HG02938 (cell line): ENCODE measurements at regions not wholly inside any gene's neighbourhood (a gene's known extent, or its start where the extent isn't known, plus 50 kb on each side); places are given as distances from the start of the nearest gene placed in this dataset.

Experiments
- ATAC-seq: cut with Tn5 transposase; IDR thresholded peaks from one replicate; pipeline ENCODE4 v1.9.1; 2021; ENCODE audit warnings: mild to moderate bottlenecking, moderate library complexity; ENCODE audit not compliant: unreplicated experiment

DNA sequence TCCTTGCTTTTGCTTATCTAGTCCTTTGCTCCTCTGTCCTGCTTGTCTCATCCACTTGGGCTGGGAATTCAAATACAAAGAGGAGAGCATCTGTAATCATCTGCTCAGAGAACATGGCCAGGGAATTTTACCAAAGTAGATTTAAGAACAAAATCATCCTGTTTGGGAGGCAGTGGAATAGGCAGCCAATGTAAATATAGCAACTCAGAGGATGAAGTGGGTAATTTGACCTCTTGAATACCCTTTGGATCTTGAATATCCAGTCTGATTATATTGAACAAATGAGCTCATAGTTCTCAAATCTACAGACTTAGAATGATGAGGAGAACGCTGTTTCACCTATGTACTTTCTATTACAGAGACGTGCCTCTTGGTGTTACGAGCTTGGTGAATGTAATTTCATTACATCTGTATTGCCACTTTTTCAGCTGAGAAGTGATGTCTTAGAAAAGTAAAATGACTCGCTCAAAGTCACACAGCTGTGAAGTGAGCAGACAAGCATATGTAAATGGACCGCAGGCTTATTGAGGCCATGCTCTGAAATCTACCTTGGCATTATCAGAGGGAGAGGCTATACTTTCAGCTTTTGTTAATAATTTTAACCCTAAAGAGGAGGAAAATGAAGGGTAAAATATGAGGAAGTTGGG, 266.3 kb downstream of the MTX2 start:
- ATAC-seq: no peak

- ATAC-seq: no peak
Observed at GRCh38 chr2:176536439-176537133, 267.3 kb downstream of the MTX2 start.

DNA sequence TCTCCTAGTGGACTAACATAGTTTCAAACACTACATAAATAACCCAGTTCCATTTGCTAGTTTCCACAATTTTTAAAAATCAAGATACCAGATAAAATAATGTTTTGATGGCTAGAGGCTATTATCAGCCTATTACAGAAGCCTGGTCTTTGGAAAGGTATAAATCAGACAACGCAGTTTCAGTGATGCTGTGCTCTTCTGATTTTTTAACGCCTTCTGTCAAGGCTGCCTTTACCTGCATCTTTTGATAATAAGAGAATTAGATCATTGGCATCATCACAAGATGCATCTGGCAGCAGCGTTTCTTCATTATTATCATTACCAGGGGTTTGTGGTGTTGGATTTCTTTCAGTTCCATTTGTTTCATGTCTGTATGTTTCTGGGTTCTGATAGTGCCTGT, 268.7 kb downstream of the MTX2 start:
- ATAC-seq: no peak

- no peak for ATAC-seq
Observed at GRCh38 chr2:176540995-176541394, 271.8 kb downstream of the MTX2 start.

DNA sequence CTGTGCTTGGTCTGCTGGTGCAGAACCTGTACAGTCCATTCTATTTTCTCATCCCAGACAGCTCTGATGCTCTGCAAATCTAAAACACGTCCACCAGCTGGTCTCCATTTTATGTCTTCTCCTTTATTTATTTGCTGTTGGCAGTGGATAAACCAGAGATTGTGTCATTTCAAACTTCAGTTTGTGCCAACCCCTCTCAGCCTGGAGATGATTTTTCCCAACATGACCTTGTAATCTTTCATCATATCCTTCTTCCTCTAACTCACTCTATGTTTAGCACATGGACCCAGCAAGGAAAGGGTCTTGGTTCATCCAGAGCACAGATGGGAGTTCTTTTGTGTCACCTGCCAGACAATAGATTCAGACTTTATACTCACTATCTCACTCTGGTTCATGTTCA, 273.2 kb downstream of the MTX2 start:
- no peak for ATAC-seq

DNA sequence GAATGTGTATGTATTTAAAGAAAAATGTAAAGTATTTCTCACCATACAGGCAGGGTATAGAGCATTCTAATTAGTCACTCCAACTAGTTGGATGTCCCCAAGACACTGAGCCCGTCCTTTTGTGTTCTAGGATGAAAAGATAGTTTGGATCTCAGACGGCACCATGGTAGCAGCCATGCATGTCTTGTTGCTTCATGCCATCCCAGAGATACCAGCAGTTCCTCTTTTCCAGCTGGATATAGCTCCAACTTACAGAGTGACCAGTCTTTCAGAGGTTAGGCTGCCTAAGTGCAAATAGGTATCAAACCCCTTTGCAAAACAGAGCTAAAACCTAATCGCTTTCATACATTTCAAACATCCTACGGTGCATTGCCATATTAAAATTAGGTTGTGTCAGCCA, 275.3 kb downstream of the MTX2 start:
- ATAC-seq: no peak

DNA sequence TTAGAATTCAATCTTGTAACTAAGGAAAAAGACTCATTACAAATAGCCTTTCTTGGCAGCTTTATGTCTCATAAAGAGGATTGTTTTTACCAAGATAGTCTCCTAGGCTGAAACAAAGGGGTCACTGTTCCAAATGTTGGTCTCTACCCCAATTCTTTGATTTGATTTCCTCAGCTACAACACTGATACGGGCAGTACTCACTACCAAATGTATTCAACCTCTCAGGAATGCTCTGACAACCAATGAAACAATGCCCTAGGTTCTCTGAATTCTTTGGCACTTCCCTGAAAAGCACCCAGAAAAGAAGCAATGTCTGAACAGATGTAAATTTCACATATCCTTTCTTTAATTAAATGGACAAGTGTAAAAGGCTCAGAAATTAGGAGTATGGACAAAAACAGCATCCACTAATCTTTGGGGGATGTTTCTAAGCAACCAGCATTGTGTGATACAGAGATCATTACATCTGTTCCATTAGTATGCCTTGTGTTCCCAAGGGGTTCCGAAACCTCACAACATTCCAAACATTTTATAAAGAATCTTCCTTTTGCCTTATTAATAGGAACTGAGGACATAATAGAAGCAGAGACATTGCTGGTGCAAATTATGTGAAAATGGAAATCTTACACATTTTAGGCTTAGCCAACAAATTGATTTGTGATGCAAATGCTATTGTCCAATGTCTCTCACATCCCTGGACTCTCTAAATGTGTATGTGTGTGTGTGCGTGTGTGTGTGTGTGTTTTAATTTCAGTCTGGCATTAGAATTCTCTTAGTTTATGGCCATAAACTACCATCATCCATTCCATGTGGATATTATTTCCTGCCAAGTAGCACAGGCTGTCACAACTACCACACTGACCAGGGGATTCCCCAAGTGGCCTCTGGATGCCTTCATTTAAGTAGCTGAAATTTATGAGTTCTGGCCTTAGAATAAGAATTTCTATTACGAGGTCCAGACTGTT, 276.0 kb downstream of the MTX2 start:
- no peak for ATAC-seq

DNA sequence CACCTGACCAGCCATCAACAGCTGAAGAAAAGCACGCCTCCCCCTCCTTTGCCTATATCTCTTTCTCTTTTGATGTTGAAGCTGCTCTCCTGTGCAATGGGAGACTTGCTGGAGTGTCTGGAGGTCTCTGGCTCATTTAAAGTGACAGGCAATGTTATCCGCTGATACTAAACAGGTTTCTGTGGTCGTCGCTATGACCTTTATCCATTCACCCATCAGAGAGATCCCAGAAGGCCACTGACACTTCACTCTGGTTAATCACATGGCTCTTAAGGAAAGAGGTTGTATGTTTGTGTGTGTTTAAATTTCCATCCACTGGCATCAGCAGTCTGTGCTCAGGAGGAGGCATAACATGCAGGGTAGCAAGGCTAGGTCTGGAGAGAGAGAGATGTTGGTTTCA, 277.3 kb downstream of the MTX2 start:
- ATAC-seq: no peak

GRCh38 chr2:176552501-176553135, 283.4 kb downstream of the MTX2 start:
- no peak for ATAC-seq

DNA sequence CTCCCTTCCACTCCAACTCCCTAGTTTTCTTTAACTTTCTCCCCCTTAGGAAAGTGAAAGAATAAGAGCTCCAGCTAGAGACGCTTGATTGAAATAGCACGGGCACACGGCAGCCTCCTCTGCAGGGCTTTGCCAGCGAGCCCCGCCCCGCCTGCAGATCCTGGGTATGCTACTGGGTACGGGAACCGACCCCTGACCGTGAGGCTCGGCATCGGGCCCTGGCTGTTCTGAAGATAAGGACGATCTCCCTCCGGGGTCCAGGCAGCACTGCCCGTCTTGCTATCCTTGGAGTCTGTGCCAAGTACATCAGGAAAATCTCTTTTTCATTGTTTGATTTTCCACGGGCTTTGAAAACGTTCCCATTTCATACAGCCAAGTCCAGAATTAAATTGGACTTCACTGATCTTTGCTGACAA, 284.5 kb downstream of the MTX2 start:
- no peak for ATAC-seq

DNA sequence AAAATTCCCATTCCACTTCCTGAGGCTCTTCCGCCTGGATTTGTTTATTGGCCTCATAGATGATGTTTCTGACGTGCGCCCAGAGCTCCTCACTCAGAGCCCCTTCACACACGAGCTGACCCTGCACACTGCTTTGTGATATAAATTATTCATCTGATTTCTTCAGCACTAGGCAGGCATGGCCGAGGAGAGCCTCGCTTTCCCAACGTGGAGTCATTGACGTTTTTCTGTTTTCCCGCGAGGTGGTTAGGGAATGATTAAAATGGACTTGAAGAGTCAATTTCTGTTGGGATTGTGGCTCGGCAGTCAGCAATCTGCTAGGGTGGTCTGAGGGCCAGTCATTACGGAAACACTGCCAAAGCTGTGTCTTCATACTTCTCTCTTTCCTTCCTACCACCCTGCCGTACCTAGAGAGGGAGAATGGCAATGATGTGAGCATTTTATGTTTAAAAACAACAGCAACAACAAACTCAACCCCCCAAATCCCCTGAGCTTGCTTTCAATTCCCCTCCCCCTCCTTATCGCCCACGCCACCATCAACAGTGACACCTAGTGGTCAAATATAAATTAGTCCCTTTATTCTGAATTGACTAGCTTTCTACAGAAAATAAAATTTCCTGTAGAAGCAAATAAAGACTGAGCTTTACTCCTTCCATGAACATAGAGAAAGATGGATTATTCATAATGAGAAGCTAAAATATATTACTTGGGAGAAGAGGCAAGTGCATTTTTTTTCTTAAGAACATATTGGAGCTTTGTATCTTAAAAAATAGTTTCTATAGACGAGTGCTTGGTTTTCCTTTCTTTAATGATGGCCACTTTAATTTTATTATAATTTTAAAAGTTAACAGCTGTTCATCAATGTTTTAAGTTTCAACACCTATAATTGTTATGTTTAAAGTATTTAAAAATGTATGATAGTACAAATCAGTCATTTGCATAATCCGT, 285.1 kb downstream of the MTX2 start:
- peak; percentile 57 for ATAC-seq

GRCh38 chr2:176555112-176555511, 285.9 kb downstream of the MTX2 start:
- ATAC-seq: no peak

- ATAC-seq: no peak
Observed at GRCh38 chr2:176555781-176556180, 286.5 kb downstream of the MTX2 start.

DNA sequence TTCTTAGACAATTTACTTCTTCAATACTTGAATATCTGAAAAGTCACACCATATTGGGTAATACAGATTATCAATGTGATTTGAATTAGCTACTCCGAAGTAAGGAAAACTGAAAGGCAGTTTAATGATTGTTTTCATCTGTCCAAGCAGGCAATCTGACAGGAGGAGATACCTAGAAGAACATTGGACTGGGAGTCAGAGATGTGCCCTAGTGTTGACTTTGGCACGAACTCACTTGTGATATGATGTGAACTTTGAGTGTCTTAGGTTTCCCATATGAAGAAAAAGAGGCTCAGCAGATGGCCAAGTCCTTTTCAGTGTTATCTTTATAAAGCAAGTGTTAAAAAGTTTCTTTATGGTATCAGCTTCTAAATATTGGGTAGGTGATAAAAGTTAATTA, 287.1 kb downstream of the MTX2 start:
- ATAC-seq: no peak

DNA sequence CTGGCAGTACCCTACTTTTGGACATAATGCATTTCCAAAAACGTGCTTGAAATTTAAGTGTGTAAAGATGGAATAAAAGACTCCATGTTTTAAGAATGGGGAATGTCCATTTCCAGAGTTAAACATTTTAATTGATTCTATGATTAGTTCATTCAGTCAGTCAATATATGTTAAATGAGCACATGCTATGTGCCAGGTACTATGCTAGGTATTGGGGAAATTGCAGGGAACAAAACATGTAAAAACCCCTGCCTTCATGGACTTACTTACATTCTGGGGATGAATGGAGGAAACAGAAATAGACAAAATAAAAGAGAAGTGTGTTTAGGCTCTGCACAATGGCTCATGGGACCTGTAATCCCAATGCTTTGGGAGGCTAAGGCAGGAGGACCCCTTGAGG, 288.6 kb downstream of the MTX2 start:
- no peak for ATAC-seq

DNA sequence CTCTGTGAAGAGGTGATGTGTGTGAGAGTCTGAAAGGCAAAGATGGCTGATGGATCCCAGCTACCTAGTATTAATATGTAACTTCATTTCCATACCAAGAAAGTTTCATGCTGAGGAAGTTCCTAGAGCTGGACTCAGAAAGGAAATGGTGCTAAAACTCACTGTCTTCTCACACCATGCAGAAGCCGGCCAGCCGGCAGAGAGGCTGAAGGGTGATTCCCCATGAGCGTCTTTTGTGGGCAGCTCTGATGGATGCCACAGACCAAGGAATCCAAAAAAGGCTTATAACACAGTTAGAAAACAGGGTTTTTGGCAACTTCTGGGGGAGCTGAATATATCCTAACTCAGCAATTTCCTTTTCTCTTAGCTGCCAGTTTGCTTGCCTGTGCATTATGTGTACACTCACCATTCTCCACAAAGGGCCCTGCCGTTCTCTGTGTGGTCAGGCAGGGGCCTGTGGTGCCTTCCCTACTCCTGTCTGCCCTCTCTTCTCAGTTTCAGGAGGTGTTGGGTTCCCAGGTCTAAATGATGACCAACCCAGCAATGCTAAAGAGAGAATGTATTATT, 289.4 kb downstream of the MTX2 start:
- no peak for ATAC-seq

- no peak for ATAC-seq
Observed at GRCh38 chr2:176560296-176560695, 291.1 kb downstream of the MTX2 start.

- no peak for ATAC-seq
Observed at GRCh38 chr2:176561706-176562105, 292.5 kb downstream of the MTX2 start.

DNA sequence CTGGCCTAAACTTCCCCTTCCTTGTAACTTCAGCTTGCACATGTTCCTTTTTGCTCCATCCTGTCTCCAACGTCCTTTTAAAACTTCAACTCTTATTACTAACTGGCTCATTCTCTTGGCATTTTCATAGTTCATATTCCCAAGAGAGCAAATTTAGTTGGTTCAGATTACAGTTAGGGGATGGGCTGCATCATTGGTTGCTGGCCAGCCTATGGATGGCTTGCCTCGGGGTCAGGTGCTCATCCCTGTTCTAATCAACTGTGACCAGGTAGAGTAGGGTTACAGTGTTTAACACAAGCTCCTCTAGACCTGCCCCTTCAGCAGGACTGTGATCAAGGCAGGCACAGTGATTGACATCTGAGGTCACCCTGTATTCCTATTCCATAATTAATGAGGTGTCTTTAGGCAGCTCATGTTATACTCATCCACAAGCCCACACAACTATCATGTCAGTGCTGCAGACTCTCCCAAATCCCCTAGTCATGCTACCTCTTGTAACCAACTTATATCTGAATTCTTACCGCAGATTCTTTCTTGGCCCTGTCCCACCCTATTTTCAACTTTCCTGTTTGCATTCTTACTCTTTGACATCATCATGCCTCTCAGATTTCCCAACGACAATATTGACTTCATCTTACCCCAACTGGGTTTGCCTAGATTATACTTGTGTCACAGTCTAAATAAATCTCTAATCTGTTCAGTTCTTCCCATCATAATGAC, 293.3 kb downstream of the MTX2 start:
- ATAC-seq: no peak
